Gastroesophageal sphincter (tissue), 4 donors: ENCODE measurements at regions not wholly inside any gene's neighbourhood (a gene's known extent, or its start where the extent isn't known, plus 50 kb on each side); places are given as distances from the start of the nearest gene placed in this dataset.

Experiments used
- ATAC-seq: fragments of 150-250 bp; one replicate; pipeline ENCODE4 v1.9.1; 2016; ENCODE audit warnings: mild to moderate bottlenecking, moderate library complexity
- H3K27ac ChIP-seq, 4 donors: fragments of 200-600 bp; sonication (generic) in 3 of 4; 1 replicate in 3 of 4; 2 replicates in 1 of 4; pipeline ENCODE4 v1.5.1; 2016 to 2019
- H3K27me3 ChIP-seq: fragments of 200-600 bp; sonication (generic); one replicate; pipeline ENCODE4 v1.5.1; 2019
- H3K36me3 ChIP-seq, 2 donors: fragments of 200-600 bp; sonication (generic); one replicate each; pipeline ENCODE4 v1.5.1; 2019; ENCODE audit warnings: control low read depth in 1 of 2
- H3K4me1 ChIP-seq, 3 donors: fragments of 200-600 bp; sonication (generic); 1 replicate in 2 of 3; 2 replicates in 1 of 3; pipeline ENCODE4 v1.5.1; 2016 to 2019; ENCODE audit warnings: control low read depth in 2 of 3
- H3K4me3 ChIP-seq, 2 donors: fragments of 200-600 bp; sonication (generic); one replicate each; pipeline ENCODE4 v1.5.1; 2019; ENCODE audit warnings: mild to moderate bottlenecking in 1 of 2, moderate library complexity in 1 of 2
- H3K9me3 ChIP-seq, 3 donors: fragments of 200-600 bp; sonication (generic); one replicate each; pipeline ENCODE4 v1.5.1; 2017 to 2019; ENCODE audit warnings: control low read depth in 2 of 3
- CTCF ChIP-seq, 4 experiments: fragments of 200-600 bp in 2 of 4; fragments of 450-650 bp in 2 of 4; sonication (generic) in 1 of 4; IDR thresholded peaks; one replicate each; pipeline ENCODE4 v1.5.1; 2017 to 2019; ENCODE audit warnings: antibody characterized with exemption in 4 of 4, mild to moderate bottlenecking in 2 of 4, moderate library complexity in 2 of 4
- EP300 ChIP-seq: sonication (generic); formaldehyde crosslinking; IDR thresholded peaks from one replicate; pipeline ENCODE4 v1.6.1; 2017; ENCODE audit warnings: antibody characterized with exemption, mild to moderate bottlenecking
- POLR2A ChIP-seq, 2 donors: fragments of 450-650 bp; IDR thresholded peaks; one replicate each; pipeline ENCODE4 v1.6.1; 2017; ENCODE audit warnings: antibody characterized with exemption in 2 of 2, mild to moderate bottlenecking in 2 of 2, moderate library complexity in 1 of 2
- POLR2AphosphoS5 ChIP-seq: sonication (generic); formaldehyde crosslinking; IDR thresholded peaks from one replicate; pipeline ENCODE4 v1.6.1; 2017; ENCODE audit warnings: antibody characterized with exemption
- WGBS, 2 donors: methylation state at CpG; one replicate each; pipeline ENCODE4 v1.1.5; 2018; ENCODE audit warnings: low coverage in 1 of 2; 5-methylcytosine and 5-hydroxymethylcytosine counted together

- Histone ChIP-seq H3K4me1 (no peaks in the 10 kb centered on the region), H3K9me3 (no peaks in the 10 kb centered on the region), H3K27ac (no peak overlapping the region), H3K36me3 (no peaks in the 10 kb centered on the region), H3K4me3 (no peak overlapping the region), H3K27me3 (peaks cover 100% of the 10 kb centered on the region)
- WGBS, 2 donors = 35% methylated on average over 10 of the region's 24 CpGs; no CpG with 5 or more reads in 1 of the 2 donors
- no peak for ATAC-seq
- TF ChIP-seq CTCF (IDR thresholded peaks at IDR 0.05) = no peak
- no peak for TF ChIP-seq EP300
- no peak for TF ChIP-seq POLR2AphosphoS5
- TF ChIP-seq POLR2A (IDR thresholded peaks at IDR 0.05) = no peak
Observed at GRCh38 chr16:89038221-89038721, 55.4 kb upstream of the ACSF3 start.

- H3K27me3 ChIP-seq = peaks cover 100% of the 10 kb centered on the region
- H3K4me1 ChIP-seq = no peaks in the 10 kb centered on the region
- no peaks in the 10 kb centered on the region for H3K9me3 ChIP-seq
- H3K4me3 ChIP-seq = no peak overlapping the region
- H3K36me3 ChIP-seq = no peaks in the 10 kb centered on the region
- 86% methylated on average over 9 of the region's 29 CpGs; no CpG with 5 or more reads in 1 of the 2 donors for WGBS, 2 donors
- no peak for ATAC-seq
- H3K27ac ChIP-seq = no peak overlapping the region
- TF ChIP-seq EP300 = no peak
- TF ChIP-seq POLR2A (IDR thresholded peaks at IDR 0.05) = no peak
- TF ChIP-seq POLR2AphosphoS5 = no peak
- TF ChIP-seq CTCF (IDR thresholded peaks at IDR 0.05) = no peak
Observed at GRCh38 chr16:89038811-89039735, 54.6 kb upstream of the ACSF3 start.

GRCh38 chr16:89039756-89040155, 53.9 kb upstream of the ACSF3 start:
- Histone ChIP-seq H3K4me3 (no peak overlapping the region), H3K36me3 (no peaks in the 10 kb centered on the region), H3K27me3 (peaks cover 100% of the 10 kb centered on the region), H3K9me3 (no peaks in the 10 kb centered on the region), H3K4me1 (no peaks in the 10 kb centered on the region), H3K27ac (no peak overlapping the region)
- no peak for TF ChIP-seq EP300
- no peak for TF ChIP-seq CTCF (IDR thresholded peaks at IDR 0.05)
- TF ChIP-seq POLR2A (IDR thresholded peaks at IDR 0.05) = no peak
- TF ChIP-seq POLR2AphosphoS5 = no peak
- WGBS, 2 donors = 83 to 100% methylated on average over 1 to 7 of the region's 18 CpGs
- no peak for ATAC-seq

- no peak for ATAC-seq
- no peaks in the 10 kb centered on the region for H3K36me3 ChIP-seq
- H3K4me1 ChIP-seq = no peaks in the 10 kb centered on the region
- 45% methylated on average over 3 of the region's 8 CpGs; no CpG with 5 or more reads in 1 of the 2 donors for WGBS, 2 donors
- no peak for TF ChIP-seq CTCF (IDR thresholded peaks at IDR 0.05)
- no peak for TF ChIP-seq EP300
- TF ChIP-seq POLR2A (IDR thresholded peaks at IDR 0.05) = no peak
- no peak for TF ChIP-seq POLR2AphosphoS5
- H3K4me3 ChIP-seq = no peak overlapping the region
- H3K27me3 ChIP-seq = peaks cover 100% of the 10 kb centered on the region
- H3K9me3 ChIP-seq = no peaks in the 10 kb centered on the region
- no peak overlapping the region for H3K27ac ChIP-seq
Observed at GRCh38 chr16:89040391-89040790, 53.3 kb upstream of the ACSF3 start.
